Gastroesophageal sphincter (tissue), 4 donors: ENCODE measurements at regions not wholly inside any gene's neighbourhood (a gene's known extent, or its start where the extent isn't known, plus 50 kb on each side); places are given as distances from the start of the nearest gene placed in this dataset.

Experiments used
- ATAC-seq: fragments of 150-250 bp; one replicate; pipeline ENCODE4 v1.9.1; 2016; ENCODE audit warnings: mild to moderate bottlenecking, moderate library complexity
- H3K27ac ChIP-seq, 4 donors: fragments of 200-600 bp; sonication (generic) in 3 of 4; 1 replicate in 3 of 4; 2 replicates in 1 of 4; pipeline ENCODE4 v1.5.1; 2016 to 2019
- H3K27me3 ChIP-seq: fragments of 200-600 bp; sonication (generic); one replicate; pipeline ENCODE4 v1.5.1; 2019
- H3K36me3 ChIP-seq, 2 donors: fragments of 200-600 bp; sonication (generic); one replicate each; pipeline ENCODE4 v1.5.1; 2019; ENCODE audit warnings: control low read depth in 1 of 2
- H3K4me1 ChIP-seq, 3 donors: fragments of 200-600 bp; sonication (generic); 1 replicate in 2 of 3; 2 replicates in 1 of 3; pipeline ENCODE4 v1.5.1; 2016 to 2019; ENCODE audit warnings: control low read depth in 2 of 3
- H3K4me3 ChIP-seq, 2 donors: fragments of 200-600 bp; sonication (generic); one replicate each; pipeline ENCODE4 v1.5.1; 2019; ENCODE audit warnings: mild to moderate bottlenecking in 1 of 2, moderate library complexity in 1 of 2
- H3K9me3 ChIP-seq, 3 donors: fragments of 200-600 bp; sonication (generic); one replicate each; pipeline ENCODE4 v1.5.1; 2017 to 2019; ENCODE audit warnings: control low read depth in 2 of 3
- CTCF ChIP-seq, 4 experiments: fragments of 200-600 bp in 2 of 4; fragments of 450-650 bp in 2 of 4; sonication (generic) in 1 of 4; IDR thresholded peaks; one replicate each; pipeline ENCODE4 v1.5.1; 2017 to 2019; ENCODE audit warnings: antibody characterized with exemption in 4 of 4, mild to moderate bottlenecking in 2 of 4, moderate library complexity in 2 of 4
- EP300 ChIP-seq: sonication (generic); formaldehyde crosslinking; IDR thresholded peaks from one replicate; pipeline ENCODE4 v1.6.1; 2017; ENCODE audit warnings: antibody characterized with exemption, mild to moderate bottlenecking
- POLR2A ChIP-seq, 2 donors: fragments of 450-650 bp; IDR thresholded peaks; one replicate each; pipeline ENCODE4 v1.6.1; 2017; ENCODE audit warnings: antibody characterized with exemption in 2 of 2, mild to moderate bottlenecking in 2 of 2, moderate library complexity in 1 of 2
- POLR2AphosphoS5 ChIP-seq: sonication (generic); formaldehyde crosslinking; IDR thresholded peaks from one replicate; pipeline ENCODE4 v1.6.1; 2017; ENCODE audit warnings: antibody characterized with exemption
- WGBS, 2 donors: methylation state at CpG; one replicate each; pipeline ENCODE4 v1.1.5; 2018; ENCODE audit warnings: low coverage in 1 of 2; 5-methylcytosine and 5-hydroxymethylcytosine counted together

- no peak overlapping the region for H3K4me3 ChIP-seq
- TF ChIP-seq POLR2A (IDR thresholded peaks at IDR 0.05) (no peak), POLR2AphosphoS5 (no peak), CTCF (IDR thresholded peaks at IDR 0.05) (no peak), EP300 (no peak)
- H3K4me1 ChIP-seq: no peaks in the 10 kb centered on the region
- H3K36me3 ChIP-seq: no peaks in the 10 kb centered on the region
- no peaks in the 10 kb centered on the region for H3K9me3 ChIP-seq
- no peaks in the 10 kb centered on the region for H3K27me3 ChIP-seq
- ATAC-seq: no peak
- no peak overlapping the region for H3K27ac ChIP-seq
- WGBS, 2 donors: 85 to 92% methylated on average over 2 of the region's 2 CpGs
Observed at GRCh38 chr2:156657809-156658208, 221.6 kb downstream of the GPD2 start.

GRCh38 chr2:156659694-156660093 is 223.5 kb downstream of the GPD2 start:
- Histone ChIP-seq H3K4me3 (no peak overlapping the region), H3K27ac (no peak overlapping the region), H3K36me3 (no peaks in the 10 kb centered on the region), H3K9me3 (no peaks in the 10 kb centered on the region), H3K4me1 (no peaks in the 10 kb centered on the region), H3K27me3 (no peaks in the 10 kb centered on the region)
- no peak for ATAC-seq
- 93 to 100% methylated on average over 3 of the region's 3 CpGs for WGBS, 2 donors
- TF ChIP-seq CTCF (IDR thresholded peaks at IDR 0.05): no peak
- no peak for TF ChIP-seq EP300
- TF ChIP-seq POLR2A (IDR thresholded peaks at IDR 0.05): no peak
- TF ChIP-seq POLR2AphosphoS5: no peak

GRCh38 chr2:156663757-156664409 is 227.7 kb downstream of the GPD2 start:
- H3K4me1 ChIP-seq: no peaks in the 10 kb centered on the region
- no peak for ATAC-seq
- no peak overlapping the region for H3K27ac ChIP-seq
- TF ChIP-seq POLR2A (IDR thresholded peaks at IDR 0.05): no peak
- no peak for TF ChIP-seq EP300
- TF ChIP-seq CTCF (IDR thresholded peaks at IDR 0.05): no peak
- no peak for TF ChIP-seq POLR2AphosphoS5
- no peak overlapping the region for H3K4me3 ChIP-seq
- 63 to 100% methylated on average over 1 of the region's 1 CpG for WGBS, 2 donors
- H3K36me3 ChIP-seq: no peaks in the 10 kb centered on the region
- H3K9me3 ChIP-seq: peaks cover 0 to 8% (median 0%) of the 10 kb centered on the region in 3 donors
- no peaks in the 10 kb centered on the region for H3K27me3 ChIP-seq

GRCh38 chr2:156666130-156666785 is 230.1 kb downstream of the GPD2 start:
- peaks cover 0 to 8% (median 0%) of the 10 kb centered on the region in 3 donors for H3K9me3 ChIP-seq
- WGBS, 2 donors: 91 to 93% methylated on average over 4 of the region's 4 CpGs
- H3K4me3 ChIP-seq: no peak overlapping the region
- no peak for ATAC-seq
- H3K4me1 ChIP-seq: no peaks in the 10 kb centered on the region
- H3K36me3 ChIP-seq: no peaks in the 10 kb centered on the region
- no peak overlapping the region for H3K27ac ChIP-seq
- TF ChIP-seq POLR2AphosphoS5: no peak
- TF ChIP-seq EP300: no peak
- no peak for TF ChIP-seq CTCF (IDR thresholded peaks at IDR 0.05)
- TF ChIP-seq POLR2A (IDR thresholded peaks at IDR 0.05): no peak
- no peaks in the 10 kb centered on the region for H3K27me3 ChIP-seq

GRCh38 chr2:156670104-156670503 is 233.9 kb downstream of the GPD2 start:
- H3K9me3 ChIP-seq: peaks cover 0 to 8% (median 0%) of the 10 kb centered on the region in 3 donors
- TF ChIP-seq CTCF (IDR thresholded peaks at IDR 0.05) (no peak), POLR2AphosphoS5 (no peak), POLR2A (IDR thresholded peaks at IDR 0.05) (no peak), EP300 (no peak)
- H3K36me3 ChIP-seq: no peaks in the 10 kb centered on the region
- H3K4me1 ChIP-seq: no peaks in the 10 kb centered on the region
- no peak overlapping the region for H3K27ac ChIP-seq
- WGBS, 2 donors: 88 to 92% methylated on average over 2 of the region's 2 CpGs
- no peak for ATAC-seq
- H3K27me3 ChIP-seq: no peaks in the 10 kb centered on the region
- no peak overlapping the region for H3K4me3 ChIP-seq
